A673 (cell line): ENCODE measurements at regions not wholly inside any gene's neighbourhood (a gene's known extent, or its start where the extent isn't known, plus 50 kb on each side); places are given as distances from the start of the nearest gene placed in this dataset.

ENCODE experiments used
- CTCF ChIP-seq: fragments of 300-800, 200-600 bp; sonication (generic); conservative IDR thresholded peaks from 2 replicates; pipeline ENCODE4 v1.5.1; 2017; ENCODE audit warnings: low read depth, mild to moderate bottlenecking, antibody characterized with exemption, low read length, moderate library complexity, mixed read lengths
- EZH2 ChIP-seq: fragments of 200-600 bp; sonication (generic); IDR thresholded peaks from 2 replicates; pipeline ENCODE4 v1.6.1; 2017; ENCODE audit warnings: borderline replicate concordance, low read depth, mild to moderate bottlenecking, mixed read lengths, antibody characterized with exemption, low read length; ENCODE audit not compliant: poor library complexity, severe bottlenecking

GRCh38 chr21:26686278-26686677 lies 113.2 kb upstream of the CYYR1 start:
- TF ChIP-seq EZH2 (no peak), CTCF (no peak)
